ENCODE measurements at regions not wholly inside any gene's neighbourhood (a gene's known extent, or its start where the extent isn't known, plus 50 kb on each side); places are given as distances from the start of the nearest gene placed in this dataset.

- no peak for TF ChIP-seq CTCF (IDR thresholded peaks at IDR 0.05; ENCODE audit: unreplicated experiment in 3 of 3)
- Mint-ChIP-seq H3K36me3 (ENCODE audit: low read depth) (no peaks in the 10 kb centered on the region), H3K9me3 (peaks cover 4% of the 10 kb centered on the region)
These were observed 477.8 kb upstream of the DCC start for GRCh38 chr18:51862051-51862715.

GRCh38 chr18:51864219-51864965, 475.6 kb upstream of the DCC start:
- Mint-ChIP-seq H3K4me3 (no peak overlapping the region), H3K9me3 (peaks cover 5% of the 10 kb centered on the region), H3K36me3 (ENCODE audit: low read depth) (no peaks in the 10 kb centered on the region), H3K27ac (no peak overlapping the region), H3K27me3 (ENCODE audit: low read depth) (no peaks in the 10 kb centered on the region), H3K4me1 (no peaks in the 10 kb centered on the region)
- TF ChIP-seq CTCF (IDR thresholded peaks at IDR 0.05; ENCODE audit: unreplicated experiment in 3 of 3) = no peak

More at GRCh38 chr18:51862051-51862715, 477.8 kb upstream of the DCC start:
- Mint-ChIP-seq H3K27ac (no peak overlapping the region), H3K27me3 (ENCODE audit: low read depth) (no peaks in the 10 kb centered on the region), H3K4me3 (no peak overlapping the region), H3K4me1 (no peaks in the 10 kb centered on the region)

GRCh38 chr18:51865538-51865937, 474.5 kb upstream of the DCC start:
- TF ChIP-seq CTCF (IDR thresholded peaks at IDR 0.05; ENCODE audit: unreplicated experiment in 3 of 3) = no peak
- peaks cover 9% of the 10 kb centered on the region for H3K9me3 Mint-ChIP-seq
- H3K27ac Mint-ChIP-seq = no peak overlapping the region
- no peak overlapping the region for H3K4me3 Mint-ChIP-seq
- no peaks in the 10 kb centered on the region for H3K4me1 Mint-ChIP-seq
- H3K27me3 Mint-ChIP-seq (ENCODE audit: low read depth) = no peaks in the 10 kb centered on the region
- H3K36me3 Mint-ChIP-seq (ENCODE audit: low read depth) = no peaks in the 10 kb centered on the region

GRCh38 chr18:51867767-51868166, 472.2 kb upstream of the DCC start:
- Mint-ChIP-seq H3K36me3 (ENCODE audit: low read depth) (no peaks in the 10 kb centered on the region), H3K4me1 (no peaks in the 10 kb centered on the region), H3K27ac (no peak overlapping the region), H3K4me3 (no peak overlapping the region), H3K27me3 (ENCODE audit: low read depth) (no peaks in the 10 kb centered on the region), H3K9me3 (peaks cover 9% of the 10 kb centered on the region)
- no peak for TF ChIP-seq CTCF (IDR thresholded peaks at IDR 0.05; ENCODE audit: unreplicated experiment in 3 of 3)

- H3K4me1 Mint-ChIP-seq = no peaks in the 10 kb centered on the region
- no peak overlapping the region for H3K27ac Mint-ChIP-seq
- H3K27me3 Mint-ChIP-seq (ENCODE audit: low read depth) = no peaks in the 10 kb centered on the region
- no peaks in the 10 kb centered on the region for H3K36me3 Mint-ChIP-seq (ENCODE audit: low read depth)
- peaks cover 7% of the 10 kb centered on the region for H3K9me3 Mint-ChIP-seq
- no peak overlapping the region for H3K4me3 Mint-ChIP-seq
- no peak for TF ChIP-seq CTCF (IDR thresholded peaks at IDR 0.05; ENCODE audit: unreplicated experiment in 3 of 3)
These were observed 461.3 kb upstream of the DCC start for GRCh38 chr18:51878724-51879123.

GRCh38 chr18:51879329-51879728, 460.7 kb upstream of the DCC start:
- Mint-ChIP-seq H3K27me3 (ENCODE audit: low read depth) (no peaks in the 10 kb centered on the region), H3K4me1 (no peaks in the 10 kb centered on the region), H3K9me3 (peaks cover 7% of the 10 kb centered on the region), H3K36me3 (ENCODE audit: low read depth) (no peaks in the 10 kb centered on the region), H3K27ac (no peak overlapping the region), H3K4me3 (no peak overlapping the region)
- TF ChIP-seq CTCF (IDR thresholded peaks at IDR 0.05; ENCODE audit: unreplicated experiment in 3 of 3) = no peak

Measured in nephron (organoid).